ENCODE measurements at regions not wholly inside any gene's neighbourhood (a gene's known extent, or its start where the extent isn't known, plus 50 kb on each side); places are given as distances from the start of the nearest gene placed in this dataset.

GRCh38 chr4:3673716-3674478 is 92.3 kb upstream of the ADRA2C start:
- TF ChIP-seq, protein P1, sequence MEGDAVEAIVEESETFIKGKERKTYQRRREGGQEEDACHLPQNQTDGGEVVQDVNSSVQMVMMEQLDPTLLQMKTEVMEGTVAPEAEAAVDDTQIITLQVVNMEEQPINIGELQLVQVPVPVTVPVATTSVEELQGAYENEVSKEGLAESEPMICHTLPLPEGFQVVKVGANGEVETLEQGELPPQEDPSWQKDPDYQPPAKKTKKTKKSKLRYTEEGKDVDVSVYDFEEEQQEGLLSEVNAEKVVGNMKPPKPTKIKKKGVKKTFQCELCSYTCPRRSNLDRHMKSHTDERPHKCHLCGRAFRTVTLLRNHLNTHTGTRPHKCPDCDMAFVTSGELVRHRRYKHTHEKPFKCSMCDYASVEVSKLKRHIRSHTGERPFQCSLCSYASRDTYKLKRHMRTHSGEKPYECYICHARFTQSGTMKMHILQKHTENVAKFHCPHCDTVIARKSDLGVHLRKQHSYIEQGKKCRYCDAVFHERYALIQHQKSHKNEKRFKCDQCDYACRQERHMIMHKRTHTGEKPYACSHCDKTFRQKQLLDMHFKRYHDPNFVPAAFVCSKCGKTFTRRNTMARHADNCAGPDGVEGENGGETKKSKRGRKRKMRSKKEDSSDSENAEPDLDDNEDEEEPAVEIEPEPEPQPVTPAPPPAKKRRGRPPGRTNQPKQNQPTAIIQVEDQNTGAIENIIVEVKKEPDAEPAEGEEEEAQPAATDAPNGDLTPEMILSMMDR (IDR thresholded peaks at IDR 0.05; ENCODE audit: poor library complexity): no peak
- TF ChIP-seq EZH2 (IDR thresholded peaks at IDR 0.05; ENCODE audit: borderline replicate concordance): no peak

Data from hepatocyte (in vitro differentiated cells).